G401.6 (cell line): ENCODE measurements at regions not wholly inside any gene's neighbourhood (a gene's known extent, or its start where the extent isn't known, plus 50 kb on each side); places are given as distances from the start of the nearest gene placed in this dataset.

ENCODE experiments used
- FAIRE-seq: peaks from 2 replicates; lab custom pipeline; 2012; peaks lifted over from hg19 to GRCh38; lab: Jason Lieb, UNC

DNA sequence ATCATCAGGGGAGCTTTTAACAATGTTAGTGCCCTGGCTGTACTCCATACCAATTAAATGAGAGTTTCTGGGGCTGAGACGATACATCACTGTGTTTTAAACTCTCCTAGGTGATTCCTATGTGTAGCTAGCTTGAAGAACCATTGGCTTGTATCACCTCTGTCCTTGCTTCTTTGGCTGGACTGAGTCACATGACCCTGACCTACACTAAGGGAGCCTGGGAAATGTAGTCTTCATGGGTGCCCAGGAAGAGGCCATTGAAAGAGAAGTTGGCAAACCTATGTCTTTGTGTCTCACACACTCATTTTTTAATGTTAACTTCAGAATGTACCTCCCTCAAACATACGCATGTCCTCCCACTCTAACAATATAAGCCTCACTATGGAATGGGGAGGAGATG, 506.6 kb downstream of the DHX35 start:
- no peak for FAIRE-seq

DNA sequence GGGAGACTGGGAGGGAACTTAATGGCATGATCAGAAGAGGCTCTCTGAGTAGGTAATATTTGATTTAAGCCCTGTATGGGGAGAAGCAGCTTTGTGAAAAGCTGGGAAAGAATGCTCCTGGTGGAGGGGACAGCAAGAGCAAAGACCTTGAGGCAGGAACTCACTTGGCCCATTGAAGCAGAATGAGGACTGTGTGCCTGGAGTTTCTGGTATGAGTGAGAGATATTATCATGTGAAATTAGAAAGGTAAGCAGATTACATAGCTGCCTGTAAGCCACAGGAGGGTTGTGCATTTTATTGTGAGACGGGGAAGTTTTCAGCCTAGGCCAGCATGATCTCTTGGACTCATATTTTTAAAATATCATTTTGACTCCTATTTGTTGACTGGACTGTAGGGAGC, 502.1 kb downstream of the DHX35 start:
- no peak for FAIRE-seq

DNA sequence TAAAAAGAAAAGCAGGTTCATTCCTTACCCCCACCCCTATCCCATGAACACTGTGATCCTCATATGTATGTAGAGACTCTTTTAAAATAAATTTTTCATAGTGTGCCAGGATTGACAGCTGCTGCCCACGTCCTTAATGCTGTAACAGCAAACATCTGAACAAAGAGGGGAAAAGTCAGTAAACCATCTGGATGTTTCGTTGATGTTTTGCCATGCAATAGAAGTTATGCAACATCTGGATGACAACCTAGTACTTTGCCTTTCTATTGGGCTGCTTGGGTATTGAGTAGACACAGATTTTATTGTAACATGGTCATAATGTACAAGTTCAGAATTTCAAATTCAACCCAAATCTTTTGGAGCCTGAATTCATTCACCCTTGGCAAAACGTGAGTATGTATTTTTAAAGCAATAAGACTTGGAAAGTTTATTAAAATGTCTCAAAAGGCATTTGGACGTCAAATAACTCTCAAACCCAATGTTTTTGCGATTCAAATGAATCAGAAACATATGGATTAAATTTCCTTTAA, 500.3 kb downstream of the DHX35 start:
- no peak for FAIRE-seq

DNA sequence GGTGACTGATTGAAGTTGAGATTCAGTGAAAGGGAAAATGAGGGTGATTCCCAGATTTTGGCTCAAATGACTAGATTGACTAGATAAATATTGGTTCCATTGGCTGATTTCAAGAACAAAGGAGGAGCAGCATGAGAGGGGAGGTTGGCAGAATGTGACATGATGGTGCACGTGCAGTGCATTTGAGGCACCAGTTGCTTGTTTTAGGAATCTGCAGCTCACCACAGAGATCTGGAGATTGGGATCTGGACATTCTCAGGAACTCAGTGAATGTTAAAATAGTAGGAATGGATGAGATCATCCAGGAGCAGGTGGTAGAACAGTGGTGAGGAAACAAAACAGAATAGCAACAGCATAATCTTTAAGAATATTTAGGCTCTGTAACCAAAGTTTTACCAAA, 496.3 kb downstream of the DHX35 start:
- no peak for FAIRE-seq

DNA sequence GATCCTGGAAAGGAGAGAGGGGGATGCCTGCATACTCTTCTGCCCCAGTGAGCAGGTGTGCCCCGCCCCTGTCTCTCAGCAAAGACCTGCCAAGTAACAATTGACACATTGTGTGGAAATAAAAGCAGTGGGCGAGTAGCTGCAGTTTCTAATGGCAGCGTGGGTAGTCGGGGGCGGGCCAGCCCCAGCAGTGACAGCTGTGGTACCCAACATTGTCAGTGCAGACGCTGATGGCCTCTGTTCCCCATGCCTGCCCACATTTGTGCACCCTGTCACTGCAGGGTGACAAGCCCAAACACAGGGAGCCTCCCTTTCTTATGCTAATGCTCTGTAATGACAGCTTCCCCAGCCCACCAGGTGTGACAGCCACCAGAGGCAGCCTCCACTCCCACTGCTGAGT, 491.7 kb downstream of the DHX35 start:
- no peak for FAIRE-seq

DNA sequence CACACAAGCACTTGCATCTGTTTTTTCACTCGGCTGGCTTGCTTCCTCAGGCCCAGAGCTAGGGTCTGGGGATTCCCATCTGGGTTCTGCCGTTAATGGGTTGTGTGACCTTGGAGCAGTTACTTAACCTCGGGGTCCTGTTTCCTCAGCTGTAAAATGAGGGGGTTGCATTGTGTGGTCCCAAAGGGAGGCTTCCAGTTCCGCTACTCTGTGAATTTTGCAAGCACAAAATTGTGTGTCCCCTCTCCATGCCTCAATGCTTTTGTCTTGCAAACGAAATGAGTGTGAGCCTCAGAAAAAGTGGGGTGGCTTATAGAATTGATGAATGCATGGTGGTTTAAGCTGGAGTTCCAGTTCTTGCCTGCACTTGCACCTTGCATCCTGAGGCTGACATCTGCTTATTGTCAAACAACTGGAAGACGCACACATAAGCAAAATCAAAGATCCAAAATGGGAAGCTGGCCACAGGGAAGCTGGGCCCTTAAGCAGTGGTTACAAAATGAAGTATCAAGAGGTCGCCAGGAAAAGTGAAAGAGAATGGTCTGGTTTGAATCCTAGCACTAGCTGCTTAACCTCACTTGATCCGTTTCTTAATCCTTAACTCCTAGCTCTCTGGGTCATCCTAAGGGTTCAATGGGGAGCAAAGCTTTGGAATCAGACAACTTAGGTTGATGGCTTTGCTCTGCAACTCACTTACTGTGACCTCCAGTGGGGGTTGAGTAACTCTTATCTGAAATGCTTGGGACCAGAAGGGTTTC, 490.6 kb downstream of the DHX35 start:
- FAIRE-seq: no peak

DNA sequence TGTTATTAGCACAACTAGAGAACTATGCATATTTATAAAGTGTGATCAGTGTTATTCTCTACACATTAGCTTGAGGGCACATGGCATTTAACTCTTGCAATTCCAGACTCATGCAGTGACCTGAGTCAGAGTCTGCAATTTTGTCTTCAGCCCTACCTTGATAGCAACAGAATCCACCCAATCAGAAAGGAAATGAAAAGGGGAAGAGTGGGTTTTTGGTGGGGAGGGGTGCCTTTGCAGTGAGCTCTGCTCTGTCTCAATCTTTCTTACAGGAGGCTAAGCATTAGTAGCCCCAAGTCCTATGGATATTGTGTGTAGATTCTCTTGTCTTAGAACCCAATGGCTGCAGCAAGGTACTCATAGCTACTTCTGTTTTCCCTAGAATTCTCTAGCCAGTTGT, 489.2 kb downstream of the DHX35 start:
- no peak for FAIRE-seq

DNA sequence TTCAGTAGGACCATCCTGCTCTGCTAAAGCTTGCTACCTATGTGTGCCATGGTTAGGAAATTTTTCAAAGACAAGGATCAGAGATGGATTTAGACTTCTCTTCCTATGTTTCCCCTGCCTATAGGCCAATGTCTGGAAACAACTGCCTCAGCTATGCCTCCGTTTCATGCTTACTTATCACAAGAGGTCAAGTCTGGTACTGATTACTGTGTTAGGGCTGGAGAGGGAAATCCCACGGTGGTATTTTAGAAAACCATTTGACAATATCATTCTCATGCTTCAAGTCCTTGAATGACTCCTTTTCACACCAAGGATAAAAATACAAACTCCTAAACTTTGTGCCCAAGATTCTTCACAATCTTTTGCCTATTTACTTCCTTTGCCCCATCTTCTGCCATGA, 484.3 kb downstream of the DHX35 start:
- no peak for FAIRE-seq

DNA sequence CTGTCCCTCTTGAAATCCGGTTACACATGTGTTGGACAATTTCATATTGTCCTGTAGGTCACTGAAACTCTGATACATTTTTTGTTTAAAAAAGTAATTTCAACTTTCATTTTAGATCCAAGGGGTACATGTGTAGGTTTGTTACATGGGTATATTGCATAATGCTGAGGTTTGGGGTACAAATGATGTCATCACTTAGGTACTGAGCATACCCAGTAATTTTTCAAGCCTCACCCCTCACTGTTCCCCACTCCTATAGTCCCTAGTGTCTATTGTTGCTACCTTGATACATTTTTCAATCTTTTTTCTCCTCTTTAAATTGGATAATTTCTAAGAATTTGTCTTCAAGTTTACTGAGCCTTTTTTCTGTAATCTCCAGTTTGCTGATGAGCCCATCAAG, 483.0 kb downstream of the DHX35 start:
- no peak for FAIRE-seq

DNA sequence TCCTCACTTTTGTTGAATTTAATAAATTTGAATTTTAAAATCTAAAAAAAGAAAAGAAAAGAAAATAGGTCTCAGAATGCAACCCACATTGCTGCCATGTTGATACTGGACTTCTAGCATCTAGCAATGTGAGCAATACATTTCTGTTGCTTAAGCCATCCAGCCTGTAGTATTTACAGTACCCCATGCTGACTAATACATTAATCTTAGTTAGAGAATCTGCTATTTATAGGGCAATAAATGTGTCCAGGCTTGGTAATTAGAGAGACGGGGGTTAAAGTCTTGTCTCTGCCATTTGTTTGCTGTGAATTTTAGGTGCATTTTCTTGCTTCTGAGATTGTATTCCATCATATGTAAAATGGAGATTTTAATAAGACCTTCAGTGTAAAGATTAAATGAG, 471.3 kb downstream of the DHX35 start:
- FAIRE-seq: no peak

DNA sequence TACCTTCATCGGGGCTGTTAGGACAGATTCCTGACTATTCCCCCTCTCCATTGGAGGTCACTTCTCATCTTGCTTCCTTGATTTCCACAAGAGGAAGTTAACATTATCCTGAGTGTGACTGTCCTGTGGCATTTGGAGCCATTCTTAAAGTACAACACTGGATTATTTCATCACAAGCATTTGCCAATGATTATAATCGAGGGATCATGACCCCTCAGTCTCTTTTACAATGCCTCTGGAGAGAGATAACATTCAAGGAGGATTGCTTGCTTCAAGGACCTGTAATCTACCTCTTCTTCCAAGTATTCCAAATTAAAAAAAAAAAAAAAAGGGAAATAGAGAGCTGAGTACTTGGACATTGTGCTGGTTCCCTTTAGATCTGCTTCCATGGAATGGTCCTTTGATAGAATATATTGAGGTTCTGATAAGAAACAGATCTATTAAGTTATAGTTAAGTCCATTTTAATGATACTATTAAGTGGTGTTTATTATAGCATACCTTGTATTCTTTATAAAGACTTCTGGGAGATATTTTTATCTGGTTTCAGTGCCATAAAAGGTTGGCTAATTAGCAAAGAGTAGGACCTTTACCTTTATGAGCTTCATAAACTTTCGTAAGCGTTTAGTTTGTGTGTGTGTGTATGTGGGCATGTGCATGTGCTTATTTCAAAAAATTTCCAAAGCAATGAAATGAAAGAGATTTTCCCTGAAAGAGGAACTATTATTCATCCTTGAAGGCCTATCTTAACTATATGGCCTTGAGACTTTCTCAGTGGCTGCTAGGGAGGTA, 469.1 kb downstream of the DHX35 start:
- FAIRE-seq: no peak

DNA sequence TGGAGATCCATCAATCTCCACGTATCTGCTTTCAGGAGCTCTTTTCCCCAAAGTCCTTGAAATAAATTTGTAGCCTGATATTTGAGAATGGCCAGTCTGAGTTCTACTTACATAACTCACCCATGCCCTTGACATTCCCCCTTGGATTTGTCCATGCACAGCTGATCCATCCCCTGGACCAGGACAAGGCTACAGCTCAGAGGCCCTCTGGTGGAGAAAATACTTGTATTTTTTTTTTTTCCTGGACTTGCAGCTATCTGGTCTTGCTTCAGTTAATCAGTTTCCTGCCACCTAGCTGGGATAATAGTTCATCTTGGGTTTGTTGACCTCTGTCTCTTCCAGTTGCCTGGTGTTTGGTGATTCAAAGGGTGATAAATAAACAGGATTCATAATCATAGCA, 467.6 kb downstream of the DHX35 start:
- FAIRE-seq: no peak

DNA sequence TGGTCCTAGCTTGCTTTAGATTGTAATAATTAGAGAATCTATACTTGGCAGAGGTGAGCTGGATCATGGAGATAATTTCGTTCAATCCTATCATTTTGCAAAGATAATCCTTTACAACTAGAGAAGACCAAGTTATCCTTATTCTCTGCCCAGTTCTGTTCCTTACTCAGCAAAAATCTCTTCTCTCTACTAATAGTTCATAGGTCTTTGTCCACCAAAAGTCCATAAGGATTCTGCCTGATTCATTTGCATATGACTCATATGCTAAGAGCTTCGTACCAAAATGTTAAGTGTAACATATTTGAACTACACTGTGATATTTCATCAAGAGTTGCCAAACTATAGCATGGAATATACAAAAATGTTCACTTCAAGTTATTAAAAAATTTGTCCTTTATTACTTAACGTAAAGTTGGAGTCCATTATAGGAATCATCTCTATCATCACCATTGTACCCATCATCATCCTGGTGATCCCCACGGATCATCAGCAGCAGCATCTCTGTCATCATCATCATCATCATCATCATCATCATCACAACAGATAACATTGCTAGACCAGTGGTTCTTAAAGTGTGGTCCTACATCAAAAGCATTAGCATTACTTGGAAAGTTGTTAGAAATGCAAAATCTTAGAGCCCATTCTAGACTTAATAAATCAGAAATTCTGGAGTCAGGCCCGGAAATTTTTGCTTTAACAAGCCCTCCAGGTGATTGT, 463.0 kb downstream of the DHX35 start:
- no peak for FAIRE-seq

DNA sequence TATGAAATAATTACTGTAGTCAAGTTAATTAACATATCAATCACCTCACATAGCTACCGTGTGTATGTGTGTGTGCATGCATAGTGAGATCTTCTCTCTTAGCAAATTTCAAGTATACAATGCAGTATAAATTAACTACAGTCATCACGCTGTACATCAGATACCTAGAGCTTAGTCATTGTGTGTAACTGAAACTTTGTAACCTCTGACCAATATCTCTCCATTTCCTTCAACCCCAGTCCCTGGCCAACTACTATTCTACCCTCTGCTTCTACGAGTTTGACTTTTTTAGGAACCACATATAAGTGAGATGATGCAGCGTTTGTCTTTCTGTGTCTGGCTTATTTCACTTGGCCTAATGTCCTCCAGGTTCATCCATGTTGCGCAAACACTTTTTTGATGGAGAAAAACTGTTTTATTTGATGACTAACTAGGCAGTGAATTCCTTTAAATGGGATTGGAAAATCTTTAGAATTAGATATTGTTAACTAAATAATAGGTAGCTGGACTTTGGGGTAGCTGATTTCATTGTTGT, 459.5 kb downstream of the DHX35 start:
- FAIRE-seq: no peak

DNA sequence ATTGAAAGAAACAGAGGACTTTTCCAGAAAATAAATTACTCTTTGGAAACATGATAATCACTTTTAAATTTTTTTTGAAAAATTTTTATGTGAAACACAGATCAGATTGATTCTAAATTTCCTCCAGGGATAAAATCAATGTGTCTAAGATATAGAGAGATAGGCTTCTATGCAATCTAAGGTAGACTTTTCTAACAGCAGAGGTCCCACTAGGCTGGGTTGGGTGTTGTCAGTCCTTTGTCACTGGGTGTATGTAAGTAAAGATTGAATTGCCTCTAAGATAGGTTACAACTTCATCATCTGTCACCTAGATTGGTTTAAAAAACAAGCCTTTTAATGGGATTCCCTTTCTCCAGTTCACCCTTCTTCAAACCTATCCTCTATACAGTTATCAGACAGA, 449.9 kb downstream of the DHX35 start:
- no peak for FAIRE-seq

DNA sequence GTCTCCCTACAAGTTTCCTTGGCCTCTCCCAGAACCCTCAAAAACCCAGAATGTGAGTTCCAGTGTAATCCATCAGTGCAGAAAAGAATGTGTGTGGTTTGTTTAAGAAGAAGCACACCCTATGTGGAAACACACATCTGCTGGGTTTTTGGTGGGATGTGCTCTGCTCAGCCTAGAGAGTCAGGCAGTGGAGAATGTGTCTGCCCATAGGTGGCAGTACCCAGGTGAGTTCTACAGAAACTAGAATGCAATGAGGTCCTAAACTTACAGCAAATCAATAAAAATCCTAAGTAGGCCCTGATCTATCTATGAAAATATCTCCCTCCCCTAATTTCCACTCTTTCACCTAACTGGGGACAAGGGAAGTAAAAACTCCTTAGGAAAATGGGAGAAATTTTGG, 437.3 kb downstream of the DHX35 start:
- no peak for FAIRE-seq

DNA sequence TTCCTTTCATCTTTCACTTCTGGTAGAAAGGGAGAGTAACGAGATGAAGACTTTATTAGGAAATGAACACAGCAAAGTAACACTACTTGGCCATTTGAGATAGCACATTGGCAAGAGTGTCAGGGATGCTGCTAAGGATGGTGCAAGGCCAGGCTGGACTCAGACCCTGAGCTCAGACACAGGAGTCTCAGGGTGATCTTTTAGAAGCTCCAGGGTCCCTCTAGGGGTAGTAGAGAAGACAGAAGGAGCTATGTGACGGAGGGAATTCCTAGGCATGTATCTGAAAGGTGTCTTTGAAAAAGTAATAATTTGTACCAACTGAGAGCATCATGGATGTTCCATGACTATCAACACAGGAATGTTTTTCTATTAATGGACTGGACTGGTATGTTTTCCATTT, 436.5 kb downstream of the DHX35 start:
- no peak for FAIRE-seq

DNA sequence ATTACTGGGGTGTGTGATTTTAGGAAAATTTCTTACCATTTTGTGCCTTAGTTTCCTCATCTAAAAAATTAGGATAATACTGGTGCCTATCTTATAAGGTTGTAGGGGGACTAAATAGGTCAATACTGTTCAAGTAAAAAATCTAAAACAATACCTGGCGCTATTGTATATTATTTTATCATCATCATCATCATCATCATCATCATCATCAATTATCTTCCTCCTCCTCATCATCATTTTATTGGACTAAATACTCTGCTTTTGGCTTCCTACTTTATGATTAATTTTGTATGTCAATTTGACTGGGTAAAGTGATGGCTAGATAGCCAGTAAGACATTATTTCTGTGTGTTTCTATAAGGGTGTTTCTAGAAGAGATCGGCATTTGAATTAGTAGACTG, 435.5 kb downstream of the DHX35 start:
- FAIRE-seq: no peak

DNA sequence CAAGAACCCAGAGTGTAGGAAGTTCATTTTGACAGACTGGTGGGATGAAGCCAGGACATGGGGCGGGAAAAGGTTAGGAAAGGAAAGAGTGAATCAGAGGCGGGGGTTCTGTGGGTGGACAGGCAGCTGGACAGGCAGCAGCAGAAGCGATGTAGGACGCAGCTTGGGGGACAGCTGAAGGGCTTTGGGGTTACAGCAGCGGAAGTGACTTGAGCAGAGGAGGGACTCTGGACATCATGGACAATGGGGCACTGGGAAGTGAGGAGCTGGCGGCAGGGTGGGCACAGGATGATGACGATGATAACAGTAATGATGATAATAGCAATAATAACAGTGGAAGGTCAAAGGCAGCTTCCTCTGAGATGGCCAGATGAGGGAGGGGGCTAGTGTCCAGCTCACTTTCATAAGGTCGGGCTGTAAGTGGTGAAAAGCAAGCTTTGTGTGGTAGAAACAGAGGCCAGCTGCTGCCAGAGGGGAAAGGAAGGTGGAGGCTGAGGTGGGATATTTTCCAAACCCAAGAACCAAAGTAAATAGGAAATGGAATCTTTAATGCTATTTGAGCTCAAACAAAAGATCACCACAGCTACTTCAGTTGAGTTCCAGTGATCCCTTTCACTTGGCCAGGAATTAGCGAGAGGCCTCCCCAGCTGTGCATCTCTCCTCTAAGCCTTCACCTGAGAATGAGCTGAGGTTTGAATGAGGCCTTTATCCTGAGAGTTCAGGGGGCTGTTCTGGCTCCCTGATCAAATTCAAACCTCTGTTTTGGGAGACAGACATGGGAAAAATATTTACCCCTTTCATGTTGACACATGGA, 433.5 kb downstream of the DHX35 start:
- FAIRE-seq: no peak

DNA sequence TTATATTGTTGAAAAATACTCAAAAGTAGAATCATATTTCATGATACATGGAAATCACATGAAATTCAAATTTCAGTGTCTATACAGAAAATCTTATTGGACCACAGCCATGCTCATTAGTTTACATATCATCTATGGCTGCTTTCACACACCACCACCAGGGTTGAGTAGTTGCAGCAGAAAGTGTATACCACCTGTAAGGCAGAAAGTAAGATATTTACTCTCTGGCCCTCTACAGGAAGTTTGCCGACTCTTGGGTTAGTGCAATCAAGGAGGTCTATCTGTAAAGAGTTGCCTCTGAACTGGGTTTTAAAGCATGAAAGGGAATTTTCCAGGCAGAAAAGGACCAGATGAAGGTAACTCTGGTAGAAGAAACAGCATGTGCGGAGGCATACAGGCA, 432.3 kb downstream of the DHX35 start:
- FAIRE-seq: no peak

DNA sequence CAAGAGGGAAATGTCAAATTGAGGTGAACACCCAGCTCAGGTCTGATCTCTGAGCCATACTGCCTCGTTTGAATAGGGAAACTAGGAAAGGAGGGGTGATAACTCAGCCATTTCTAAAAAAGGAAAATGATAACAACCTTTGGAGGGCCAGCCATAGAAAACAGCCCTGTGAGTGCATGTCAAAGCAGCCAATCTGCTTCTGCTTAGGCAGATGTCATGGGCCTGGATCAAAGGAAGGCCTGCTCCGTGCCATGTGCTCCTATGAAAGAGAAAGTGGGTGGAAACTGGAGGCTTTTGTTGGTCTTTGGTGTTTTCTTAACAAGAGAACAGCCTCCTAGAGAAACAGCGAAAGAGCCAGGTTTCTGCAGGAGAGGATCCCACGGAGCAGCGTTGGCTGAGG, 428.0 kb downstream of the DHX35 start:
- no peak for FAIRE-seq

DNA sequence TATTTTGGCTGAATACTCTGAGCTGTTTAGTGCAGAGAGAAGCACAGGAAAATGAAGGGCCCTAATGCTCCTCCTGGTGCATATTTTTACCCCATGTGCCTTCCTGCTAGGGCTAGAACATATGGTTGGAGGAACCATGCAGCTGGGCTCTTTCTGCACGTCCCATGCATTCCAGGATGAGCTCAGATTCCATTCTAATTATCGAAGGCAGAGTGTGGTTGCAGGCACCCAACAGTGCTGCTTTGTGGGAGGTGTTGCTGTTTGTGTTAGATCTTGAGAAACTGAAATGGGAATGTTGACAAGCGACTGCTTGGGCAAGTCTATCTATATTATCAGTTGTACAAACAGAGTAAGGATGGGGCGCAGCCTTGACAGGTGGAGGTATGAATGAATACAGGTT, 419.5 kb downstream of the DHX35 start:
- FAIRE-seq: no peak
